Left ventricle myocardium inferior (tissue), 1 donor: ENCODE measurements at regions not wholly inside any gene's neighbourhood (a gene's known extent, or its start where the extent isn't known, plus 50 kb on each side); places are given as distances from the start of the nearest gene placed in this dataset.

Source experiments
- DNase-seq: peaks from one replicate; pipeline ENCODE4 v3.0.0-alpha.2; 2020
- H3K27ac ChIP-seq: fragments of 200-600 bp; replicated peaks from 2 replicates; pipeline ENCODE4 v1.8.0; 2021
- H3K27me3 ChIP-seq: fragments of 200-600 bp; 2 replicates; pipeline ENCODE4 v1.8.0; 2021; ENCODE audit warnings: low read depth
- H3K36me3 ChIP-seq: fragments of 200-600 bp; 2 replicates; pipeline ENCODE4 v1.8.0; 2021
- H3K4me1 ChIP-seq: fragments of 200-600 bp; 2 replicates; pipeline ENCODE4 v1.8.0; 2021
- H3K4me3 ChIP-seq: fragments of 200-600 bp; 2 replicates; pipeline ENCODE4 v1.8.0; 2021; ENCODE audit warnings: mild to moderate bottlenecking, moderate library complexity
- H3K9me3 ChIP-seq: fragments of 200-600 bp; replicated peaks from 2 replicates; pipeline ENCODE4 v1.8.0; 2021
- CTCF ChIP-seq: fragments of 200-600 bp; IDR thresholded peaks from 2 replicates; pipeline ENCODE4 v1.8.0; 2021; ENCODE audit warnings: antibody characterized with exemption, mild to moderate bottlenecking, borderline replicate concordance
- intact Hi-C: fragments of 100-400 bp; cut with micrococcal nuclease; formaldehyde crosslinking; loops from one replicate; pipeline ENCODE4 v1.11.0; 2022
- donor health status: DM: no; HTN: yes; CAD: no; lungs with severe emphysema.

- no peaks in the 10 kb centered on the region for H3K27me3 ChIP-seq
- no peak for DNase-seq
- no peak overlapping the region for H3K27ac ChIP-seq
- H3K9me3 ChIP-seq: no peaks in the 10 kb centered on the region
- H3K36me3 ChIP-seq: no peaks in the 10 kb centered on the region
- no peak overlapping the region for H3K4me3 ChIP-seq
- intact Hi-C loops: no loop called here
- no peaks in the 10 kb centered on the region for H3K4me1 ChIP-seq
- no peak for TF ChIP-seq CTCF
Measured at GRCh38 chr17:14641117-14641516, 340.2 kb downstream of the HS3ST3B1 start.

GRCh38 chr17:14637260-14637659 lies 336.4 kb downstream of the HS3ST3B1 start:
- no peak for TF ChIP-seq CTCF
- H3K4me3 ChIP-seq: no peak overlapping the region
- H3K9me3 ChIP-seq: no peaks in the 10 kb centered on the region
- H3K36me3 ChIP-seq: no peaks in the 10 kb centered on the region
- H3K4me1 ChIP-seq: no peaks in the 10 kb centered on the region
- DNase-seq: no peak
- intact Hi-C loops: no loop called here
- peaks cover 4% of the 10 kb centered on the region for H3K27me3 ChIP-seq
- H3K27ac ChIP-seq: no peak overlapping the region

- Histone ChIP-seq H3K27me3 (peaks cover 24% of the 10 kb centered on the region), H3K9me3 (peaks cover 6% of the 10 kb centered on the region), H3K36me3 (no peaks in the 10 kb centered on the region), H3K4me1 (no peaks in the 10 kb centered on the region), H3K27ac (no peak overlapping the region), H3K4me3 (no peak overlapping the region)
- no peak for TF ChIP-seq CTCF
- intact Hi-C loops: no loop called here
- DNase-seq: no peak
Measured at GRCh38 chr17:14630621-14631020, 329.7 kb downstream of the HS3ST3B1 start.

- H3K27ac ChIP-seq: no peak overlapping the region
- H3K4me3 ChIP-seq: no peak overlapping the region
- TF ChIP-seq CTCF: no peak
- intact Hi-C loops: no loop called here
- H3K4me1 ChIP-seq: no peaks in the 10 kb centered on the region
- no peaks in the 10 kb centered on the region for H3K36me3 ChIP-seq
- H3K9me3 ChIP-seq: peaks cover 6% of the 10 kb centered on the region
- peaks cover 24% of the 10 kb centered on the region for H3K27me3 ChIP-seq
- DNase-seq: no peak
Measured at GRCh38 chr17:14630046-14630445, 329.2 kb downstream of the HS3ST3B1 start.

- no peak for TF ChIP-seq CTCF
- Histone ChIP-seq H3K27me3 (peaks cover 13% of the 10 kb centered on the region), H3K9me3 (no peaks in the 10 kb centered on the region), H3K4me3 (no peak overlapping the region), H3K4me1 (no peaks in the 10 kb centered on the region), H3K36me3 (no peaks in the 10 kb centered on the region), H3K27ac (no peak overlapping the region)
- no peak for DNase-seq
- intact Hi-C loops: no loop called here
Measured at GRCh38 chr17:14622615-14623101, 321.8 kb downstream of the HS3ST3B1 start.
